SK-N-MC (cell line): ENCODE measurements at regions not wholly inside any gene's neighbourhood (a gene's known extent, or its start where the extent isn't known, plus 50 kb on each side); places are given as distances from the start of the nearest gene placed in this dataset.

ENCODE experiments used
- EZH2 ChIP-seq: fragments of 200-600 bp; sonication (generic); IDR thresholded peaks from one replicate; pipeline ENCODE4 v1.6.1; 2017; ENCODE audit warnings: antibody characterized with exemption
- FOXP2 ChIP-seq: optimal IDR thresholded peaks from 2 replicates; pipeline ENCODE3; 2011; ENCODE audit warnings: mild to moderate bottlenecking, moderate library complexity; ENCODE audit not compliant: insufficient read depth; ENCODE audit errors: extremely low read length, control extremely low read depth
- POLR2AphosphoS5 ChIP-seq: IDR thresholded peaks from 2 replicates; pipeline ENCODE4 v1.6.1; 2012; ENCODE audit warnings: mild to moderate bottlenecking, low read depth, low read length, borderline replicate concordance

DNA sequence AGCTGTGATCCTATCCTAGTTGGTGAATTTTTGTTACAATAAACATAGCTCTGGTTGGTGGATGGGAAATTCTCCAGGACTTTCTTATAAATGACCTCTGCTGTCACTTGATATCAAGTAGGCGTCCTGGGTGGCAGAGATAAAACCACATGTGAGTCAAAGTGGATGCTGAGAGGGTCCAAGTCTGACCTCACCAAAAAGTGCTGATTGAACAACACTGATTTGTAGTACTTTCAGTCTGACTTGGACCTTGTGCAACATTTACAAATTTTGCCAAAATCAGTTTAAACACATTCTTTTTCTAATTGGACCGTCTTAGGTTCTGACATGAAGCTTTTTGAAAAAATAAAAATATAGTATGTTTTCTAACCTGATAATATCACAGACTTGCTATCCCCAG is 585.6 kb downstream of the GALC start:
- TF ChIP-seq POLR2AphosphoS5 = no peak
- no peak for TF ChIP-seq EZH2
- no peak for TF ChIP-seq FOXP2
